K562 (cell line): ENCODE measurements at regions not wholly inside any gene's neighbourhood (a gene's known extent, or its start where the extent isn't known, plus 50 kb on each side); places are given as distances from the start of the nearest gene placed in this dataset.
A peak's percentile ranks its signal among the peaks of the same experiment; 100 is the strongest.

ENCODE experiments used
- ATAC-seq: fragments of 200-7000 bp; cut with Tn5 transposase; 3 replicates; pipeline ENCODE4 v1.9.1; 2020; ENCODE audit warnings: moderate library complexity
- BruUV-seq: library from RNA; stranded (reverse); fragments of 400-500 nt; replicated peaks from 2 replicates; lab custom pipeline; 2021; lab: Mats Ljungman, UMichigan
- CTCF ChIA-PET: fragments of 300-600 bp; formaldehyde crosslinking; extraction: SDS; loops from one replicate; lab custom pipeline; 2021; ENCODE audit warnings: low intra/inter-chr PET ratio; lab: Yijun Ruan, JAX
- POLR2A ChIA-PET: fragments of 300-600, 350-650 bp; sonication (Branson Sonifier 250); formaldehyde crosslinking; extraction: SDS; loops from one replicate; lab custom pipeline; 2021; ENCODE audit warnings: antibody characterized with exemption, inconsistent platforms; lab: Yijun Ruan, JAX
- DNase-seq, 4 experiments: peaks; one replicate each; pipeline versions ENCODE4 v3.0.0 to v3.0.0-alpha.2; 2011 to 2018; ENCODE audit warnings: low spot score in 3 of 4, mixed read lengths in 3 of 4; ENCODE audit errors: extremely low read depth in 1 of 4
- FAIRE-seq: peaks from 2 replicates; lab custom pipeline; 2011; peaks lifted over from hg19 to GRCh38; lab: Jason Lieb, UNC
- H2AFZ ChIP-seq: 2 replicates; pipeline ENCODE4 v1.6.0; 2011; ENCODE audit warnings: low read depth, low read length, control low read depth, inconsistent platforms
- H3K27ac ChIP-seq: fragments of 200-600 bp; 3 replicates; pipeline ENCODE4 v1.8.0; 2011; ENCODE audit warnings: low read depth, mild to moderate bottlenecking, control low read depth, inconsistent platforms, low read length, moderate library complexity, mixed read lengths; ENCODE audit errors: extremely low read depth
- H3K27me3 ChIP-seq, 2 experiments: fragments of 300-600 bp in 1 of 2; 2 replicates in 1 of 2; 3 replicates in 1 of 2; pipeline versions ENCODE4 v1.6.0 to v1.8.0; 2011; ENCODE audit warnings: inconsistent platforms in 2 of 2, low read length in 2 of 2, mild to moderate bottlenecking in 1 of 2, mixed read lengths in 1 of 2, moderate library complexity in 1 of 2; ENCODE audit not compliant: control insufficient read depth in 2 of 2, insufficient read depth in 2 of 2
- H3K36me3 ChIP-seq: fragments of 300-600 bp; 3 replicates; pipeline ENCODE4 v1.8.0; 2011; ENCODE audit warnings: mild to moderate bottlenecking, low read length, inconsistent platforms; ENCODE audit not compliant: control insufficient read depth, insufficient read depth
- H3K4me1 ChIP-seq, 2 experiments: fragments of 200-600 bp in 1 of 2; replicated peaks in 1 of 2; 2 replicates in 1 of 2; 3 replicates in 1 of 2; pipeline versions ENCODE4 v1.5.1 to v1.8.0; 2011; ENCODE audit warnings: inconsistent platforms in 2 of 2, low read length in 2 of 2, mild to moderate bottlenecking in 1 of 2, mixed read lengths in 1 of 2, moderate library complexity in 1 of 2; ENCODE audit not compliant: control insufficient read depth in 2 of 2, insufficient read depth in 2 of 2
- H3K4me2 ChIP-seq: 2 replicates; pipeline ENCODE4 v1.6.1; 2011; ENCODE audit warnings: low read length, control low read depth, inconsistent platforms, mixed read lengths; ENCODE audit not compliant: insufficient read depth
- H3K4me3 ChIP-seq: fragments of 200-600 bp; sonication (generic), shearing (Covaris generic); 2 replicates; pipeline ENCODE4 v1.5.1; 2016; ENCODE audit warnings: control low read depth, inconsistent platforms
- H3K79me2 ChIP-seq: fragments of 200-600 bp; 3 replicates; pipeline ENCODE4 v1.8.0; 2011; ENCODE audit warnings: low read length, inconsistent platforms; ENCODE audit not compliant: control insufficient read depth, insufficient read depth
- H3K9ac ChIP-seq, 2 experiments: 2 replicates each; pipeline versions ENCODE4 v1.6.0 to v1.6.1; 2011; ENCODE audit warnings: low read depth in 2 of 2, low read length in 2 of 2, control low read depth in 1 of 2, inconsistent platforms in 1 of 2, mild to moderate bottlenecking in 1 of 2, mixed read lengths in 1 of 2; ENCODE audit not compliant: insufficient read depth in 1 of 2
- H3K9me1 ChIP-seq: one replicate; pipeline ENCODE4 v1.6.0; 2011; ENCODE audit warnings: inconsistent platforms, mild to moderate bottlenecking, low read length, moderate library complexity; ENCODE audit not compliant: control insufficient read depth, insufficient read depth
- H3K9me3 ChIP-seq: replicated peaks from 2 replicates; pipeline ENCODE4 v1.5.1; 2011; ENCODE audit warnings: low read depth, low read length, inconsistent platforms; ENCODE audit not compliant: control insufficient read depth, insufficient read depth
- H4K20me1 ChIP-seq: replicated peaks from 2 replicates; pipeline ENCODE4 v1.6.1; 2011; ENCODE audit warnings: low read length, inconsistent platforms, mixed read lengths; ENCODE audit not compliant: control insufficient read depth, insufficient read depth
- CEBPB ChIP-seq: fragments of 450-650 bp; IDR thresholded peaks from 2 replicates; pipeline ENCODE4 v1.6.1; 2016; ENCODE audit warnings: missing genetic modification characterization, missing compliant biosample characterization
- CEBPG ChIP-seq, 3 experiments: fragments of 200-800 bp in 1 of 3; sonication (Bioruptor generic) in 1 of 3; sonication (generic) in 1 of 3; formaldehyde crosslinking in 1 of 3; IDR thresholded peaks in 2 of 3; conservative IDR thresholded peaks in 1 of 3; 2 replicates each; pipeline versions ENCODE4 v1.6.1 to v1.8.0; 2016 to 2022; ENCODE audit warnings: missing compliant biosample characterization in 2 of 3, missing genetic modification characterization in 2 of 3, mild to moderate bottlenecking in 1 of 3, missing genetic modification reagents in 1 of 3
- GABPA ChIP-seq: fragments of 200-800 bp; sonication (Bioruptor generic); conservative IDR thresholded peaks from 2 replicates; pipeline ENCODE4 v1.6.1; 2016; ENCODE audit warnings: low read depth, missing genetic modification characterization, missing compliant biosample characterization
- HLTF ChIP-seq: fragments of 450-650 bp; IDR thresholded peaks from 2 replicates; pipeline ENCODE4 v1.6.1; 2016
- KDM2B ChIP-seq: fragments of 250-450 bp; sonication (Bioruptor Pico); IDR thresholded peaks from 2 replicates; pipeline ENCODE4 v1.8.0; 2021; ENCODE audit warnings: mild to moderate bottlenecking, moderate library complexity
- KHSRP ChIP-seq: fragments of 450-650 bp; IDR thresholded peaks from 2 replicates; pipeline ENCODE4 v1.6.1; 2017
- PCBP2 ChIP-seq: fragments of 200-400 bp; formaldehyde crosslinking; IDR thresholded peaks from 2 replicates; pipeline ENCODE4 v1.6.1; 2018; ENCODE audit warnings: low read length, low read depth, mild to moderate bottlenecking, moderate library complexity; ENCODE audit not compliant: poor library complexity, severe bottlenecking
- ZBTB7A ChIP-seq: IDR thresholded peaks from 2 replicates; pipeline ENCODE4 v1.6.1; 2011; ENCODE audit warnings: low read depth, mild to moderate bottlenecking, low read length, moderate library complexity, borderline replicate concordance; ENCODE audit not compliant: control insufficient read depth
- ZC3H8 ChIP-seq: fragments of 450-650 bp; IDR thresholded peaks from 2 replicates; pipeline ENCODE4 v1.6.1; 2017
- ZNF586 ChIP-seq: fragments of 450-650 bp; formaldehyde crosslinking; conservative IDR thresholded peaks from 2 replicates; pipeline ENCODE4 v1.4.0; 2020; ENCODE audit warnings: mild to moderate bottlenecking, moderate library complexity
- ZNF609 ChIP-seq: sonication (generic); formaldehyde crosslinking; IDR thresholded peaks from 2 replicates; pipeline ENCODE4 v1.8.1; 2023; ENCODE audit warnings: missing genetic modification reagents, mild to moderate bottlenecking, borderline replicate concordance
- WGBS: fragments of 100-300 bp; shearing (Covaris generic); methylation state at CpG from one replicate; pipeline ENCODE4 v1.1.6; 2016; ENCODE audit warnings: low coverage, mixed read lengths; ENCODE audit not compliant: insufficient coverage; ENCODE audit errors: missing lambda C conversion rate; 5-methylcytosine and 5-hydroxymethylcytosine counted together
- in situ Hi-C: fragments of 300-500 bp; cut with MboI; formaldehyde crosslinking; loops from 4 replicates; pipeline ENCODE4 v1.15.0; 2018; ENCODE audit warnings: inconsistent platforms, mixed read lengths
- intact Hi-C: fragments of 100-400 bp; cut with micrococcal nuclease; formaldehyde crosslinking; loops from 2 replicates; pipeline ENCODE4 v1.14.2; 2022

- ATAC-seq (no peak), FAIRE-seq (no peak), DNase-seq (no peak)
- intact Hi-C loops (no loop called here), in situ Hi-C loops (no loop called here)
- H3K9me3 ChIP-seq: no peaks in the 10 kb centered on the region
- no peaks in the 10 kb centered on the region for H3K79me2 ChIP-seq
- BruUV-seq: no TSS peak
- no peaks in the 10 kb centered on the region for H3K9me1 ChIP-seq
- H3K4me2 ChIP-seq: no peak overlapping the region
- H3K27me3 ChIP-seq: no peaks in the 10 kb centered on the region
- POLR2A ChIA-PET: no interaction called here
- H3K27ac ChIP-seq: no peak overlapping the region
- CTCF ChIA-PET: no interaction called here
- H3K4me1 ChIP-seq: no peaks in the 10 kb centered on the region
- H4K20me1 ChIP-seq: no peaks in the 10 kb centered on the region
- no peaks in the 10 kb centered on the region for H3K36me3 ChIP-seq
- no peak overlapping the region for H3K4me3 ChIP-seq
- TF ChIP-seq CEBPG (CRISPR knock-in tag; IDR thresholded peaks at IDR 0.05) (no peak), CEBPG (tag; conservative IDR thresholded peaks at IDR 0.05 in 1 of 2, IDR thresholded peaks at IDR 0.05 in 1 of 2) (peak in 1 of 2 experiments; percentile 69; a peak in 2 of 4 replicates), KHSRP (no peak), CEBPB (tag) (peak; percentile 42; the same call in 1 of the 2 replicates)
- no peak overlapping the region for H2AFZ ChIP-seq
- 0% methylated on average over 4 of the region's 4 CpGs for WGBS
- H3K9ac ChIP-seq: no peak overlapping the region
These were observed 657.9 kb upstream of the SLC8A1 start for GRCh38 chr2:41109744-41110143.

- DNase-seq (no peak), ATAC-seq (no peak), FAIRE-seq (no peak)
- in situ Hi-C loops (no loop called here), intact Hi-C loops (no loop called here)
- H3K4me2 ChIP-seq: no peak overlapping the region
- H3K9ac ChIP-seq: no peak overlapping the region
- H3K4me1 ChIP-seq: no peaks in the 10 kb centered on the region
- no peaks in the 10 kb centered on the region for H3K27me3 ChIP-seq
- no TSS peak for BruUV-seq
- H4K20me1 ChIP-seq: no peaks in the 10 kb centered on the region
- H3K36me3 ChIP-seq: no peaks in the 10 kb centered on the region
- CTCF ChIA-PET: no interaction called here
- no peaks in the 10 kb centered on the region for H3K9me1 ChIP-seq
- WGBS: 5% methylated on average over 5 of the region's 5 CpGs
- H2AFZ ChIP-seq: no peak overlapping the region
- no peak overlapping the region for H3K4me3 ChIP-seq
- H3K79me2 ChIP-seq: no peaks in the 10 kb centered on the region
- no peaks in the 10 kb centered on the region for H3K9me3 ChIP-seq
- no peak overlapping the region for H3K27ac ChIP-seq
- POLR2A ChIA-PET: no interaction called here
- TF ChIP-seq PCBP2: no peak
- no peak for TF ChIP-seq ZNF586 (CRISPR knock-in tag)
- TF ChIP-seq ZBTB7A: no peak
- no peak for TF ChIP-seq ZNF609 (CRISPR knock-in tag)
- no peak for TF ChIP-seq HLTF
- TF ChIP-seq KDM2B (CRISPR knock-in tag): no peak
- TF ChIP-seq GABPA: no peak
- no peak for TF ChIP-seq ZC3H8
These were observed 660.1 kb upstream of the SLC8A1 start for GRCh38 chr2:41111836-41112627.
